Small intestine (tissue), 7 donors: ENCODE measurements at regions not wholly inside any gene's neighbourhood (a gene's known extent, or its start where the extent isn't known, plus 50 kb on each side); places are given as distances from the start of the nearest gene placed in this dataset.
"Not testable (repeated sequence)": the region's sequence is repeated elsewhere in the genome, so short reads cannot be mapped to it uniquely, and the experiment has no call there.

ENCODE experiments used
- DNase-seq, 2 donors: peaks; one replicate each; pipeline versions ENCODE4 v3.0.0 to v3.0.0-alpha.2; 2013
- FAIRE-seq: peaks from 2 replicates; lab custom pipeline; 2012; peaks lifted over from hg19 to GRCh38; lab: Jason Lieb, UNC
- H3K27ac ChIP-seq, 3 donors: one replicate each; pipeline ENCODE4 v1.5.1; 2013; ENCODE audit warnings: low read length in 2 of 3, mild to moderate bottlenecking in 2 of 3, control low read depth in 1 of 3, inconsistent platforms in 1 of 3, low read depth in 1 of 3, moderate library complexity in 1 of 3
- H3K27me3 ChIP-seq, 3 donors: one replicate each; pipeline ENCODE4 v1.6.1; 2013; ENCODE audit warnings: low read length in 3 of 3, inconsistent platforms in 1 of 3; ENCODE audit not compliant: control insufficient read depth in 3 of 3, insufficient read depth in 3 of 3
- H3K36me3 ChIP-seq, 3 donors: one replicate each; pipeline ENCODE4 v1.6.1; 2013; ENCODE audit warnings: low read length in 3 of 3, inconsistent platforms in 1 of 3, low read depth in 1 of 3, mild to moderate bottlenecking in 1 of 3, moderate library complexity in 1 of 3; ENCODE audit not compliant: control insufficient read depth in 3 of 3, insufficient read depth in 2 of 3
- H3K4me1 ChIP-seq, 3 donors: one replicate each; pipeline ENCODE4 v1.6.1; 2013; ENCODE audit warnings: low read length in 2 of 3, inconsistent platforms in 1 of 3, low read depth in 1 of 3, mild to moderate bottlenecking in 1 of 3, moderate library complexity in 1 of 3; ENCODE audit not compliant: control insufficient read depth in 3 of 3, insufficient read depth in 2 of 3
- H3K4me3 ChIP-seq, 3 donors: one replicate each; pipeline ENCODE4 v1.5.1; 2013; ENCODE audit warnings: low read length in 3 of 3, control low read depth in 1 of 3, inconsistent platforms in 1 of 3, low read depth in 1 of 3, mild to moderate bottlenecking in 1 of 3, moderate library complexity in 1 of 3
- H3K9me3 ChIP-seq, 2 donors: one replicate each; pipeline ENCODE4 v1.6.1; 2013; ENCODE audit warnings: low read depth in 1 of 2, low read length in 1 of 2; ENCODE audit not compliant: control insufficient read depth in 2 of 2, insufficient read depth in 1 of 2
- WGBS, 3 donors: extraction: QIAGEN DNeasy Blood & Tissue Kit; methylation state at CpG; one replicate each; pipeline ENCODE4 v1.1.7; 2013; 5-methylcytosine and 5-hydroxymethylcytosine counted together
- donor health status: healthy with polysubstance abuse.
- donor health status: control.
- donor health status: control.
- donor health status: Bipolar disorder and iron deficiency.
- donor health status: healthy.

- not testable (repeated sequence) for H3K27me3 ChIP-seq, FAIRE-seq, H3K36me3 ChIP-seq, H3K27ac ChIP-seq, DNase-seq, H3K4me1 ChIP-seq, H3K4me3 ChIP-seq
- WGBS, 3 donors: 81 to 85% (median 82%) methylated on average over 33 to 38 of the region's 39 CpGs
- H3K9me3 ChIP-seq: peaks cover 11 to 53% of the 10 kb centered on the region in 2 donors
Observed at GRCh38 chr22:11057955-11058547, 4469.9 kb upstream of the OR11H1 start.

- H3K9me3 ChIP-seq: peaks cover 9 to 49% of the 10 kb centered on the region in 2 donors
Observed at GRCh38 chr22:11059129-11059528, 4468.9 kb upstream of the OR11H1 start.

GRCh38 chr22:11060797-11061196 is 4467.2 kb upstream of the OR11H1 start:
- not testable (repeated sequence) for H3K4me1 ChIP-seq, DNase-seq, H3K27me3 ChIP-seq, FAIRE-seq, H3K36me3 ChIP-seq, H3K4me3 ChIP-seq, H3K27ac ChIP-seq
- H3K9me3 ChIP-seq: peaks cover 8 to 40% of the 10 kb centered on the region in 2 donors
- whole genome bisulfite sequencing, 3 donors: 63 to 68% (median 63%) methylated on average over 2 of the region's 2 CpGs

More at GRCh38 chr22:11059129-11059528, 4468.9 kb upstream of the OR11H1 start:
- not testable (repeated sequence) for DNase-seq, H3K27ac ChIP-seq, H3K36me3 ChIP-seq, H3K27me3 ChIP-seq, H3K4me3 ChIP-seq, H3K4me1 ChIP-seq, FAIRE-seq
- WGBS, 3 donors: 85 to 90% (median 88%) methylated on average over 3 of the region's 3 CpGs

- H3K4me1 ChIP-seq, DNase-seq, H3K4me3 ChIP-seq, H3K27me3 ChIP-seq, FAIRE-seq, H3K27ac ChIP-seq, H3K36me3 ChIP-seq: not testable (repeated sequence)
- H3K9me3 ChIP-seq: peaks cover 17 to 41% of the 10 kb centered on the region in 2 donors
- WGBS, 3 donors: 30 to 46% (median 46%) methylated on average over 2 of the region's 3 CpGs
Observed at GRCh38 chr22:11062534-11062933, 4465.5 kb upstream of the OR11H1 start.

GRCh38 chr22:11063022-11063685 is 4464.8 kb upstream of the OR11H1 start:
- peaks cover 16 to 42% of the 10 kb centered on the region in 2 donors for H3K9me3 ChIP-seq
- not testable (repeated sequence) for H3K27ac ChIP-seq, H3K36me3 ChIP-seq, H3K27me3 ChIP-seq, H3K4me1 ChIP-seq, FAIRE-seq, DNase-seq, H3K4me3 ChIP-seq
- 39 to 40% (median 39%) methylated on average over 5 of the region's 5 CpGs for WGBS, 3 donors

- H3K9me3 ChIP-seq: peaks cover 16 to 37% of the 10 kb centered on the region in 2 donors
Observed at GRCh38 chr22:11065210-11065609, 4462.8 kb upstream of the OR11H1 start.

GRCh38 chr22:11065876-11066457 is 4462.0 kb upstream of the OR11H1 start:
- DNase-seq, H3K4me1 ChIP-seq, H3K36me3 ChIP-seq, FAIRE-seq, H3K4me3 ChIP-seq, H3K27me3 ChIP-seq, H3K27ac ChIP-seq: not testable (repeated sequence)
- WGBS, 3 donors: 76 to 81% (median 77%) methylated on average over 17 to 18 of the region's 18 CpGs
- peaks cover 16 to 33% of the 10 kb centered on the region in 2 donors for H3K9me3 ChIP-seq

More at GRCh38 chr22:11065210-11065609, 4462.8 kb upstream of the OR11H1 start:
- not testable (repeated sequence) for H3K27me3 ChIP-seq, FAIRE-seq, H3K4me1 ChIP-seq, H3K4me3 ChIP-seq, DNase-seq, H3K27ac ChIP-seq, H3K36me3 ChIP-seq
- whole genome bisulfite sequencing, 3 donors: 73 to 81% (median 73%) methylated on average over 6 of the region's 6 CpGs

- no peak overlapping the region for H3K4me3 ChIP-seq
- DNase-seq (no peak), FAIRE-seq (no peak)
- no peaks in the 10 kb centered on the region for H3K4me1 ChIP-seq
- H3K27me3 ChIP-seq: no peaks in the 10 kb centered on the region
- WGBS, 3 donors: 80 to 83% (median 81%) methylated on average over 29 of the region's 29 CpGs
- no peak overlapping the region for H3K27ac ChIP-seq
- H3K36me3 ChIP-seq: no peaks in the 10 kb centered on the region
- peaks cover 16 to 33% of the 10 kb centered on the region in 2 donors for H3K9me3 ChIP-seq
Observed at GRCh38 chr22:11066458-11067285, 4461.3 kb upstream of the OR11H1 start.
